Endothelial cell of umbilical vein (primary cell): ENCODE measurements at regions not wholly inside any gene's neighbourhood (a gene's known extent, or its start where the extent isn't known, plus 50 kb on each side); places are given as distances from the start of the nearest gene placed in this dataset.

ENCODE experiments used
- BruUV-seq: library from RNA; stranded (reverse); fragments of 400-500 nt; replicated peaks from 2 replicates; lab custom pipeline; 2021; lab: Mats Ljungman, UMichigan
- CTCF ChIA-PET: fragments of 300-600, 350-600 bp; sonication (Branson Sonifier 250); formaldehyde crosslinking; loops from one replicate; lab custom pipeline; 2021; ENCODE audit warnings: antibody characterized with exemption, inconsistent platforms; lab: Charles Lee
- POLR2A ChIA-PET: fragments of 300-600, 350-600 bp; sonication (Branson Sonifier 250); formaldehyde crosslinking; loops from one replicate; lab custom pipeline; 2021; ENCODE audit warnings: antibody characterized with exemption, inconsistent platforms; lab: Charles Lee
- DNase-seq: peaks from one replicate; pipeline ENCODE4 v3.0.0-alpha.2; 2011; ENCODE audit warnings: low read depth, low spot score
- FAIRE-seq: peaks from 2 replicates; lab custom pipeline; 2011; peaks lifted over from hg19 to GRCh38; lab: Jason Lieb, UNC
- H2AFZ ChIP-seq: 2 replicates; pipeline ENCODE4 v1.6.0; 2012; ENCODE audit warnings: low read depth, low read length, control low read depth, inconsistent platforms
- H3K27ac ChIP-seq: 2 replicates; pipeline ENCODE4 v1.5.1; 2011; ENCODE audit warnings: low read depth, mild to moderate bottlenecking, control low read depth, low read length, moderate library complexity; ENCODE audit not compliant: insufficient read depth
- H3K27me3 ChIP-seq, 2 experiments: 2 replicates each; pipeline versions ENCODE4 v1.6.0 to v1.6.1; 2011; ENCODE audit warnings: low read length in 2 of 2, mixed read lengths in 1 of 2; ENCODE audit not compliant: control insufficient read depth in 2 of 2, insufficient read depth in 2 of 2
- H3K36me3 ChIP-seq, 2 experiments: 2 replicates in 1 of 2; 3 replicates in 1 of 2; pipeline ENCODE4 v1.5.1; 2011; ENCODE audit warnings: low read length in 2 of 2, mild to moderate bottlenecking in 1 of 2, moderate library complexity in 1 of 2; ENCODE audit not compliant: control insufficient read depth in 2 of 2, insufficient read depth in 2 of 2; ENCODE audit errors: extremely low read depth in 1 of 2
- H3K4me1 ChIP-seq: 3 replicates; pipeline ENCODE4 v1.5.1; 2011; ENCODE audit warnings: mild to moderate bottlenecking, low read length; ENCODE audit not compliant: control insufficient read depth, insufficient read depth; ENCODE audit errors: extremely low read depth
- H3K4me2 ChIP-seq: 2 replicates; pipeline ENCODE4 v1.6.1; 2011; ENCODE audit warnings: low read length, control low read depth, mixed read lengths; ENCODE audit not compliant: insufficient read depth
- H3K4me3 ChIP-seq, 3 experiments: fragments of 200-600 bp in 1 of 3; sonication (generic), shearing (Covaris generic) in 1 of 3; replicated peaks in 1 of 3; 2 replicates each; pipeline ENCODE4 v1.5.1; 2011 to 2016; ENCODE audit warnings: control low read depth in 3 of 3, low read length in 3 of 3, mild to moderate bottlenecking in 2 of 3, inconsistent platforms in 1 of 3, low read depth in 1 of 3, moderate library complexity in 1 of 3; ENCODE audit not compliant: insufficient read depth in 1 of 3
- H3K79me2 ChIP-seq: 2 replicates; pipeline ENCODE4 v1.6.0; 2012; ENCODE audit warnings: low read length, inconsistent platforms; ENCODE audit not compliant: control insufficient read depth, insufficient read depth
- H3K9ac ChIP-seq: replicated peaks from 2 replicates; pipeline ENCODE3; 2011; ENCODE audit warnings: low read length, control low read depth; ENCODE audit not compliant: insufficient read depth; ENCODE audit errors: extremely low read depth
- H3K9me1 ChIP-seq: replicated peaks from 3 replicates; pipeline ENCODE4 v1.6.0; 2011; ENCODE audit warnings: mild to moderate bottlenecking, low read length; ENCODE audit not compliant: control insufficient read depth, insufficient read depth; ENCODE audit errors: extremely low read depth
- H3K9me3 ChIP-seq: replicated peaks from 2 replicates; pipeline ENCODE4 v1.5.1; 2012; ENCODE audit warnings: low read length, inconsistent platforms; ENCODE audit not compliant: control insufficient read depth, insufficient read depth
- H4K20me1 ChIP-seq: replicated peaks from 2 replicates; pipeline ENCODE3; 2011; ENCODE audit warnings: mild to moderate bottlenecking, low read length; ENCODE audit not compliant: control insufficient read depth, insufficient read depth; ENCODE audit errors: extremely low read depth
- CTCF ChIP-seq, 2 donors: IDR thresholded peaks; 1 replicate in 1 of 2; 2 replicates in 1 of 2; pipeline ENCODE4 v1.5.1; 2011; ENCODE audit warnings: low read length in 2 of 2, mild to moderate bottlenecking in 2 of 2, moderate library complexity in 2 of 2, control low read depth in 1 of 2, inconsistent platforms in 1 of 2, low read depth in 1 of 2; ENCODE audit not compliant: insufficient read depth in 1 of 2; ENCODE audit errors: extremely low read depth in 1 of 2
- EZH2 ChIP-seq: IDR thresholded peaks from 2 replicates; pipeline ENCODE4 v1.6.1; 2012; ENCODE audit warnings: borderline replicate concordance, low read depth, mild to moderate bottlenecking, moderate library complexity, low read length, inconsistent platforms; ENCODE audit not compliant: severe bottlenecking
- FOS ChIP-seq: IDR thresholded peaks from 2 replicates; pipeline ENCODE4 v1.6.1; 2011; ENCODE audit warnings: mild to moderate bottlenecking, low read length, moderate library complexity, borderline replicate concordance; ENCODE audit not compliant: insufficient read depth
- GATA2 ChIP-seq: IDR thresholded peaks from 2 replicates; pipeline ENCODE4 v1.7.0; 2011; ENCODE audit warnings: low read depth, mild to moderate bottlenecking, moderate library complexity, mixed read lengths, low read length; ENCODE audit not compliant: insufficient read length, insufficient read depth
- JUN ChIP-seq: IDR thresholded peaks from 2 replicates; pipeline ENCODE4 v1.6.1; 2011; ENCODE audit warnings: borderline replicate concordance, low read depth; ENCODE audit not compliant: insufficient read length, insufficient read depth
- MYC ChIP-seq: IDR thresholded peaks from one replicate; pipeline ENCODE4 v1.6.1; 2011; ENCODE audit warnings: mild to moderate bottlenecking, low read depth, low read length
- POLR2A ChIP-seq: IDR thresholded peaks from 2 replicates; pipeline ENCODE4 v1.6.1; 2012; ENCODE audit warnings: low read depth, mild to moderate bottlenecking, control low read depth, low read length
- POLR2AphosphoS5 ChIP-seq: IDR thresholded peaks from 2 replicates; pipeline ENCODE4 v1.6.1; 2012; ENCODE audit warnings: low read depth, mild to moderate bottlenecking, control low read depth, low read length, moderate library complexity; ENCODE audit not compliant: insufficient read depth
- dilution Hi-C: fragments of 300-500 bp; cut with MboI; formaldehyde crosslinking; loops from one replicate; pipeline ENCODE4 v1.15.0; 2019; ENCODE audit warnings: low sequenced_read_pairs; ENCODE audit not compliant: extremely low pct_ligation_motif_present
- intact Hi-C: fragments of 100-400 bp; cut with micrococcal nuclease; formaldehyde crosslinking; loops from one replicate; pipeline ENCODE4 v1.10.0; 2022

GRCh38 chr13:74218291-74218690, 84.1 kb upstream of the KLF12 start:
- Histone ChIP-seq H3K27ac (no peak overlapping the region), H3K4me3 (no peak overlapping the region), H3K27me3 (no peaks in the 10 kb centered on the region), H3K4me2 (no peak overlapping the region), H4K20me1 (no peaks in the 10 kb centered on the region), H3K9me3 (no peaks in the 10 kb centered on the region), H3K36me3 (no peaks in the 10 kb centered on the region), H3K9me1 (no peaks in the 10 kb centered on the region), H3K9ac (no peak overlapping the region), H3K79me2 (no peaks in the 10 kb centered on the region), H2AFZ (no peak overlapping the region), H3K4me1 (no peaks in the 10 kb centered on the region)
- dilution Hi-C loops (no loop called here), intact Hi-C loops (no loop called here)
- no TSS peak for BruUV-seq
- DNase-seq, result no peak
- no peak for FAIRE-seq
- ChIA-PET POLR2A (no interaction called here), CTCF (interaction anchor here (1.1 kb wide), 1 partner anchor 68 kb away, joined by 3 read pairs; no protein-coding TSS in a partner anchor)
- TF ChIP-seq JUN (no peak), CTCF (IDR thresholded peaks at IDR 0.05; ENCODE audit: extremely low read depth in 1 of 2, insufficient read depth in 1 of 2, low read depth in 1 of 2, low read length in 2 of 2) (no peak), POLR2A (no peak)

DNA sequence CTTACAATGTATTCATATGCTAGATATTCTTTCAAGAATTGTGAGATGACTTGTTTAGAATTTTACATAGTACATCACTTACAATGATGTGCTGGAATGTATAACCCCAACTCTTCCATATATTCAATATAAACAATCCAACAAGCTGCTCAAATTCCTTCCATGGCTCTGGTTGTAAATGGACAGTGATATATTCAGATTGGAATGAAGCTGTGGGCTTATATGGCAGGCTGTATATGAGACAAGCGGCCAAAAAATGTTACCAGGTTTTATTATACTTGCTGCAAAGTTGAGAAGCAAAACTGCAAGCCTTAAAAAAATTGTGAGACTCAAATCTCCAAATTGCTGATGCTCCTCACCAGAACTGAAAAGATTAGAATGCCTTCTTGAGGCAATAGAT, 83.6 kb upstream of the KLF12 start:
- Histone ChIP-seq H3K36me3 (no peaks in the 10 kb centered on the region), H3K9me3 (no peaks in the 10 kb centered on the region), H3K27me3 (no peaks in the 10 kb centered on the region), H3K79me2 (no peaks in the 10 kb centered on the region), H4K20me1 (no peaks in the 10 kb centered on the region), H3K4me3 (no peak overlapping the region), H3K27ac (no peak overlapping the region), H3K4me2 (no peak overlapping the region), H2AFZ (no peak overlapping the region), H3K4me1 (no peaks in the 10 kb centered on the region), H3K9ac (no peak overlapping the region), H3K9me1 (no peaks in the 10 kb centered on the region)
- intact Hi-C loops, result no loop called here
- dilution Hi-C loops, result no loop called here
- BruUV-seq, result no TSS peak
- POLR2A ChIA-PET, result no interaction called here
- no peak for FAIRE-seq
- TF ChIP-seq MYC (no peak), GATA2 (no peak), POLR2AphosphoS5 (no peak), CTCF (IDR thresholded peaks at IDR 0.05; ENCODE audit: extremely low read depth in 1 of 2, insufficient read depth in 1 of 2, low read depth in 1 of 2, low read length in 2 of 2) (no peak), POLR2A (no peak), FOS (no peak), EZH2 (no peak), JUN (no peak)
- CTCF ChIA-PET, result interaction anchor here (1.1 kb wide), 1 partner anchor 69 kb away, joined by 3 read pairs; no protein-coding TSS in a partner anchor
- DNase-seq, result no peak
